ENCODE measurements at regions not wholly inside any gene's neighbourhood (a gene's known extent, or its start where the extent isn't known, plus 50 kb on each side); places are given as distances from the start of the nearest gene placed in this dataset.

GRCh38 chr16:73768786-73769203 is 527.8 kb upstream of the PSMD7 start:
- TF ChIP-seq CTCF (IDR thresholded peaks at IDR 0.05) (no peak), POLR2A (IDR thresholded peaks at IDR 0.05) (no peak)
